Pancreas (tissue), 10 donors: ENCODE measurements at regions not wholly inside any gene's neighbourhood (a gene's known extent, or its start where the extent isn't known, plus 50 kb on each side); places are given as distances from the start of the nearest gene placed in this dataset.

Experiments
- ATAC-seq, 4 donors: fragments of 200-7000 bp; cut with Tn5 transposase; one replicate each; pipeline versions ENCODE4 v1.8.0 to v1.9.1; 2020; ENCODE audit warnings: mild to moderate bottlenecking in 4 of 4, moderate library complexity in 4 of 4
- DNase-seq, 6 donors: peaks; one replicate each; pipeline ENCODE4 v3.0.0-alpha.2; 2020
- FAIRE-seq: peaks from 2 replicates; lab custom pipeline; 2012; peaks lifted over from hg19 to GRCh38; lab: Jason Lieb, UNC
- H3K27ac ChIP-seq, 4 donors: fragments of 200-600 bp; sonication (generic); 1 replicate in 3 of 4; 2 replicates in 1 of 4; pipeline versions ENCODE4 v1.5.0 to v1.8.0; 2020
- H3K27me3 ChIP-seq, 4 donors: fragments of 200-600 bp; one replicate each; pipeline ENCODE4 v1.8.0; 2021
- H3K36me3 ChIP-seq, 3 donors: fragments of 200-600 bp; sonication (generic) in 1 of 3; one replicate each; pipeline versions ENCODE4 v1.5.0 to v1.8.0; 2020 to 2021
- H3K4me1 ChIP-seq, 3 donors: fragments of 200-600 bp; one replicate each; pipeline ENCODE4 v1.8.0; 2021
- H3K4me3 ChIP-seq, 4 donors: fragments of 200-600 bp; sonication (generic) in 2 of 4; one replicate each; pipeline versions ENCODE4 v1.5.0 to v1.8.0; 2020 to 2021
- H3K9me3 ChIP-seq, 4 donors: fragments of 200-600 bp; one replicate each; pipeline ENCODE4 v1.8.0; 2021
- WGBS, 2 donors: extraction: QIAGEN DNeasy Blood & Tissue Kit; methylation state at CpG; one replicate each; pipeline ENCODE4 v1.1.7; 2013; 5-methylcytosine and 5-hydroxymethylcytosine counted together
- intact Hi-C, 3 donors: fragments of 100-400 bp; cut with DNase I; formaldehyde crosslinking; loops; one replicate each; pipeline versions ENCODE4 v1.11.1 to v1.14.2; 2022
- TF ChIP-seq, protein P1 (sequence below), 4 donors: fragments of 200-600 bp; sonication (generic) in 3 of 4; IDR thresholded peaks; one replicate each; pipeline versions ENCODE4 v1.5.0 to v1.8.0; 2021; ENCODE audit warnings: antibody characterized with exemption in 4 of 4
- donor health status: healthy with polysubstance abuse.
- donor health status: DM: no; HTN: no; CAD: no; lungs with moderate emphysema.
- donor health status: DM: no; HTN: no; CAD: no.
- donor health status: control.
- donor health status: control.
- donor health status: Bipolar disorder and iron deficiency.
- donor health status: DM: yes; HTN: yes; CAD: no.
- donor health status: DM: no; HTN: no; CAD: no.
- donor health status: DM: no; HTN: no; CAD: no.
- donor health status: DM: yes; HTN: yes; CAD: no.

- ATAC-seq, result no peak
- no peaks in the 10 kb centered on the region for H3K27me3 ChIP-seq
- H3K4me1 ChIP-seq, result no peaks in the 10 kb centered on the region
- DNase-seq, result no peak
- H3K4me3 ChIP-seq, result no peak overlapping the region
- intact Hi-C loops, result no loop called here
- no peak overlapping the region for H3K27ac ChIP-seq
- FAIRE-seq, result no peak
- H3K36me3 ChIP-seq, result no peaks in the 10 kb centered on the region
- no peaks in the 10 kb centered on the region for H3K9me3 ChIP-seq
- TF ChIP-seq, protein P1, sequence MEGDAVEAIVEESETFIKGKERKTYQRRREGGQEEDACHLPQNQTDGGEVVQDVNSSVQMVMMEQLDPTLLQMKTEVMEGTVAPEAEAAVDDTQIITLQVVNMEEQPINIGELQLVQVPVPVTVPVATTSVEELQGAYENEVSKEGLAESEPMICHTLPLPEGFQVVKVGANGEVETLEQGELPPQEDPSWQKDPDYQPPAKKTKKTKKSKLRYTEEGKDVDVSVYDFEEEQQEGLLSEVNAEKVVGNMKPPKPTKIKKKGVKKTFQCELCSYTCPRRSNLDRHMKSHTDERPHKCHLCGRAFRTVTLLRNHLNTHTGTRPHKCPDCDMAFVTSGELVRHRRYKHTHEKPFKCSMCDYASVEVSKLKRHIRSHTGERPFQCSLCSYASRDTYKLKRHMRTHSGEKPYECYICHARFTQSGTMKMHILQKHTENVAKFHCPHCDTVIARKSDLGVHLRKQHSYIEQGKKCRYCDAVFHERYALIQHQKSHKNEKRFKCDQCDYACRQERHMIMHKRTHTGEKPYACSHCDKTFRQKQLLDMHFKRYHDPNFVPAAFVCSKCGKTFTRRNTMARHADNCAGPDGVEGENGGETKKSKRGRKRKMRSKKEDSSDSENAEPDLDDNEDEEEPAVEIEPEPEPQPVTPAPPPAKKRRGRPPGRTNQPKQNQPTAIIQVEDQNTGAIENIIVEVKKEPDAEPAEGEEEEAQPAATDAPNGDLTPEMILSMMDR (IDR thresholded peaks at IDR 0.05), result no peak
Observed at GRCh38 chr6:98576791-98577190, 257.6 kb upstream of the POU3F2 start.

DNA sequence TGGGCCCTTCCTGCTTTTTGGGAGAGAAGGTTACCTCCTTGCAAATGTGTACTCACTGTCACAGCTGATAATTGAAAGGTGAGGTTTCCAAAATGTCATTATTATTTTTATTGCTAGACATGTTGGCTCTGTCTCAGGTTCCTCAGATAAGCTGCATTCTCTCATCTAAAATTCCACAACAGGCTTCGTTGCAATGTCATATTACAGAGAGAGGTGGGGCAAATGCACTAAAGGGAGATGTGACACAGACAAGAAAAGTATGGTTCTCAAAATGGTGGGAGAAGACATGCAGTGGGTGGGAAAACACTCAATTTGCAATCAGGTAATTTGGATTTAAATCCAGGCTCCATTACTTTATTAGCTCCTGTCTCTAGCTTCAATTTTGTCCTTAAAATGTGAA, 256.4 kb upstream of the POU3F2 start:
- Histone ChIP-seq H3K4me1 (no peaks in the 10 kb centered on the region), H3K27ac (no peak overlapping the region), H3K9me3 (no peaks in the 10 kb centered on the region), H3K27me3 (no peaks in the 10 kb centered on the region), H3K36me3 (no peaks in the 10 kb centered on the region), H3K4me3 (no peak overlapping the region)
- DNase-seq (no peak), FAIRE-seq (no peak), ATAC-seq (no peak)
- TF ChIP-seq, protein P1 (IDR thresholded peaks at IDR 0.05), result no peak
- 52% methylated on average over 1 of the region's 1 CpG for WGBS, 2 donors
- intact Hi-C loops, result no loop called here

DNA sequence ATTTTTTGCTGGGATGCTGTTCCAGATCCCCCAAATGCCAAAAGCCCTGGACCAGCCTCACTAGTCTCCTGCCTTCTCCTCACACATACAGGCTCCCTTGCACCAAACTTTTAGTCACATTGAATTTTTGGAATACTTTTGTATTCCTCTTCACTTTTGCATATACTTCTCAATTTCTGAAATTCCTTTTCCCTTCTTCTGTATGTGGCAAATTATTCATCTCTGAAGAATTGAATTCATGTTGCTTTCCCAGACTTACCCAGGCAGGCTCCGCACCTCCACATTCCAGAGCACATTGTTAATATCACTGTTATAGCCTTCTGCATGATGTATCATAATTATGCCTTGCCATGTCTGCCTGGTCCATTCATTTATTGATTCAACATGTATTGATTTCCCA, 255.3 kb upstream of the POU3F2 start:
- TF ChIP-seq, protein P1 (IDR thresholded peaks at IDR 0.05), result no peak
- intact Hi-C loops, result no loop called here
- Histone ChIP-seq H3K4me3 (no peak overlapping the region), H3K4me1 (no peaks in the 10 kb centered on the region), H3K36me3 (no peaks in the 10 kb centered on the region), H3K27me3 (no peaks in the 10 kb centered on the region), H3K27ac (no peak overlapping the region), H3K9me3 (no peaks in the 10 kb centered on the region)
- FAIRE-seq (no peak), DNase-seq (no peak), ATAC-seq (no peak)
- 80 to 87% methylated on average over 1 of the region's 1 CpG for WGBS, 2 donors

DNA sequence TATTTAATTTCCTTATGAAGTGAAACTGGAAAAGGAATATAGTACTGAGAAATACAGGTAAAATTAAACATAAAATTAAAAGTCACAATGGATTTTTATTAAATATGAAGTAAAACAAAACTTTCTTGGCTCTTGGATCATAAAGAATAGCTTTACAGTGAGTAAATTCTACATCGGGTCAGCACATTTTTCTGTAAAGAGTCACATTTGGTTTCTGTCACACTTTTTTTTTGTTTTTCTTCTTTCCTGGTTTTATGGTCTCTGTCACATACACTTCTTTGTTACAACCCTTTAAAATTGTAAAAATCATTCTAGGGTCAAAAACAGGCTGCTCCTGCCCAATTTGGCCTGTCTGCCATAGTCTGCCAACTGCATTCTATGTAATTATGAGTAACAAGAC, 254.4 kb upstream of the POU3F2 start:
- WGBS, 2 donors, result 84 to 86% methylated on average over 1 of the region's 1 CpG
- H3K4me3 ChIP-seq, result no peak overlapping the region
- DNase-seq, result no peak
- no peaks in the 10 kb centered on the region for H3K27me3 ChIP-seq
- H3K27ac ChIP-seq, result no peak overlapping the region
- H3K36me3 ChIP-seq, result no peaks in the 10 kb centered on the region
- H3K4me1 ChIP-seq, result no peaks in the 10 kb centered on the region
- TF ChIP-seq, protein P1 (IDR thresholded peaks at IDR 0.05), result no peak
- intact Hi-C loops, result no loop called here
- ATAC-seq, result no peak
- H3K9me3 ChIP-seq, result no peaks in the 10 kb centered on the region
- no peak for FAIRE-seq

DNA sequence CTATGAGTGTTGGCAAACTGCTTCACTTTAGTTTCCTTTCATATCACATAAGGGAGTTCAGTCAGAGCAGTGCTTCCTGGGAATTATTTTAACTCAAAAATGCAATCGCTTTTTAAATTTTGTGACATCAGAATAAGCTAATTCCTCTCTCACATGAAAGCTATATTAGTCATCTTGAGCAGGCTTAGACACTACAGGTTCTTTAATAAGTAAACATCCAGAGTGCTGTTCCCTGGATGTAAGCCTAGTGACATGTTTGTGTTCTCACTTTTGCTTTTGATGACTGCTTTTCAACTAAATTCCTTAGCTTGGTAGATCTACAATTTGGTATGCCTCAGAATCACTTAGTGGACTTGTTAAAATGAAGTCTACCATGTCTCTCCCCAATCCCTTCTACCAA, 252.7 kb upstream of the POU3F2 start:
- Histone ChIP-seq H3K27me3 (no peaks in the 10 kb centered on the region), H3K9me3 (no peaks in the 10 kb centered on the region), H3K4me3 (no peak overlapping the region), H3K27ac (no peak overlapping the region), H3K36me3 (no peaks in the 10 kb centered on the region), H3K4me1 (no peaks in the 10 kb centered on the region)
- FAIRE-seq (no peak), DNase-seq (no peak), ATAC-seq (no peak)
- TF ChIP-seq, protein P1 (IDR thresholded peaks at IDR 0.05), result no peak
- WGBS, 2 donors, result 31 to 48% methylated on average over 1 of the region's 1 CpG
- intact Hi-C loops, result no loop called here
